ENCODE measurements at regions not wholly inside any gene's neighbourhood (a gene's known extent, or its start where the extent isn't known, plus 50 kb on each side); places are given as distances from the start of the nearest gene placed in this dataset.
"Not testable (repeated sequence)": the region's sequence is repeated elsewhere in the genome, so short reads cannot be mapped to it uniquely, and the experiment has no call there.

DNA sequence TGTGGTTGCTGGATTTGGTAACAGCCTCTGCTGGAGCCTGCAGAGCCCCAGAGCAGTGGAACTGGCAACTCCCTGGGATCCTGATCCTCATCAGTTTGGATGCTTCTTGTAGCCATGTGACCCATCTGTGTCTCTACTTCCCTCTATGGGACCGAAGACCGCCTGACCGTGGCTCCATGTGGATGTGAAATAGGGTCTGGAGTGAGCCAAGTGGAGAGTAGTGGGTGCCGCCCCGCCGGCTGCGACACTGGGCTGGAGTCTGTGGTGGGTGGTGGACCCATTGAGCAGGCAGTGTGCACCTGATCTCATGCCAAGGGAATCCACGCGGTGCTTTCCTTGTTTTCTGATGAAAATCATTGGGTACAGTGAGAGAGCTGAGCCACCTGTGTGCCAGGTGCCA lies 543.2 kb upstream of the B3GAT1 start:
- Histone ChIP-seq H3K9me3 (ENCODE audit: control insufficient read depth, low read depth, low read length) (no peaks in the 10 kb centered on the region), H3K4ac (ENCODE audit: low read depth, low read length) (no peak overlapping the region), H4K20me1 (ENCODE audit: control insufficient read depth, insufficient read depth, insufficient read length) (no peaks in the 10 kb centered on the region), H2BK12ac (ENCODE audit: insufficient read length, low read depth, low read length) (no peak overlapping the region), H3K9ac (ENCODE audit: extremely low read depth, insufficient read length, low read length) (no peak overlapping the region), H3K56ac (ENCODE audit: insufficient read length, low read depth, low read length) (no peak overlapping the region), H3K4me1 (ENCODE audit: insufficient read depth, low read length) (peaks cover 9% of the 10 kb centered on the region), H3K14ac (ENCODE audit: insufficient read depth, low read length) (no peak overlapping the region; the same call in 1 of the 2 replicates), H3T11ph (ENCODE audit: low read length) (no peak overlapping the region), H3K79me1 (ENCODE audit: insufficient read depth, low read depth, low read length, poor library complexity, severe bottlenecking) (no peaks in the 10 kb centered on the region), H3K27ac (ENCODE audit: insufficient read length, low read depth, low read length) (no peak overlapping the region), H2AFZ (ENCODE audit: low read length) (no peak overlapping the region), H3K79me2 (ENCODE audit: insufficient read depth, low read length) (no peaks in the 10 kb centered on the region), H2BK15ac (ENCODE audit: low read depth, low read length) (no peak overlapping the region), H4K91ac (ENCODE audit: insufficient read length, low read depth, low read length) (no peak overlapping the region), H4K5ac (ENCODE audit: insufficient read length, low read depth, low read length) (no peak overlapping the region), H3K23ac (ENCODE audit: insufficient read length, low read depth, low read length) (no peak overlapping the region), H2BK120ac (ENCODE audit: low read depth, low read length, poor library complexity, severe bottlenecking) (no peak overlapping the region), H4K8ac (replicated peaks; ENCODE audit: insufficient read length, low read depth, low read length) (no peak overlapping the region), H3K4me2 (ENCODE audit: insufficient read depth, insufficient read length, low read length) (no peak overlapping the region), H2AK5ac (ENCODE audit: insufficient read length, low read length) (no peak overlapping the region), H3K23me2 (ENCODE audit: insufficient read length, low read depth, low read length, poor library complexity, severe bottlenecking) (no peaks in the 10 kb centered on the region), H2BK20ac (ENCODE audit: low read depth, low read length, poor library complexity, severe bottlenecking) (no peak overlapping the region), H3K27me3 (ENCODE audit: insufficient read depth, low read length) (no peaks in the 10 kb centered on the region), H2BK5ac (ENCODE audit: insufficient read length, low read length) (no peak overlapping the region), H3K18ac (ENCODE audit: insufficient read length, low read depth, low read length) (no peak overlapping the region)
- H3K27ac Mint-ChIP-seq, result no peak overlapping the region
- peaks cover 8% of the 10 kb centered on the region for H3K27me3 Mint-ChIP-seq (ENCODE audit: low read depth)
- H3K4me3 Mint-ChIP-seq, result no peak overlapping the region; a peak in 1 of 5 replicates
- TF ChIP-seq, protein P1, sequence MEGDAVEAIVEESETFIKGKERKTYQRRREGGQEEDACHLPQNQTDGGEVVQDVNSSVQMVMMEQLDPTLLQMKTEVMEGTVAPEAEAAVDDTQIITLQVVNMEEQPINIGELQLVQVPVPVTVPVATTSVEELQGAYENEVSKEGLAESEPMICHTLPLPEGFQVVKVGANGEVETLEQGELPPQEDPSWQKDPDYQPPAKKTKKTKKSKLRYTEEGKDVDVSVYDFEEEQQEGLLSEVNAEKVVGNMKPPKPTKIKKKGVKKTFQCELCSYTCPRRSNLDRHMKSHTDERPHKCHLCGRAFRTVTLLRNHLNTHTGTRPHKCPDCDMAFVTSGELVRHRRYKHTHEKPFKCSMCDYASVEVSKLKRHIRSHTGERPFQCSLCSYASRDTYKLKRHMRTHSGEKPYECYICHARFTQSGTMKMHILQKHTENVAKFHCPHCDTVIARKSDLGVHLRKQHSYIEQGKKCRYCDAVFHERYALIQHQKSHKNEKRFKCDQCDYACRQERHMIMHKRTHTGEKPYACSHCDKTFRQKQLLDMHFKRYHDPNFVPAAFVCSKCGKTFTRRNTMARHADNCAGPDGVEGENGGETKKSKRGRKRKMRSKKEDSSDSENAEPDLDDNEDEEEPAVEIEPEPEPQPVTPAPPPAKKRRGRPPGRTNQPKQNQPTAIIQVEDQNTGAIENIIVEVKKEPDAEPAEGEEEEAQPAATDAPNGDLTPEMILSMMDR (conservative IDR thresholded peaks at IDR 0.05), result no peak
- DNase-seq, result no peak
- H3K9me3 Mint-ChIP-seq, result no peaks in the 10 kb centered on the region
- H3K36me3 Mint-ChIP-seq (ENCODE audit: insufficient read depth in 1 of 3, low read depth in 3 of 3), result no peaks in the 10 kb centered on the region
- WGBS (ENCODE audit: extremely low coverage, insufficient read length, low lambda C conversion rate), result no CpG with 5 or more reads among the region's 9 CpGs
- peaks cover 16 to 18% of the 10 kb centered on the region in 2 experiments for H3K4me1 Mint-ChIP-seq

DNA sequence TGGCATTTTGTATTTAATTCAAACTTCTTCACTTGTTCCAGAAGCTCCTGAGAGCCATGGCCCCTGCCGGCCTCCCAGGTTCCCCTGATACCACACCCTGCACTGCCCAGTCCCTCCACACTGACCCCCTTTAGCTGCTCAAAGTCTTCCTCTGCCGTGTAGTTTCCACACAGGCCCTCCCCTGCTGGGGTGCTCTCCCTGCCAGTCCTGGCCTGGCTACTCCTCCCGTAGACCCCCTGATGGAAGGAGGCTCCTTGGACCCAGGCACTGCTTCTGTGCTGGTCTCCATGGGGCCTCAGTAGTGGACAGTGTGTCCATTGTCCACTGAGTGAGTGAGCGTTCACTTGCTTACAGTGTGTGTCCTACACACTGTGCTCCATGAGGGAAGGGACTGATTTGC lies 542.4 kb upstream of the B3GAT1 start:
- not testable (repeated sequence) for H2BK12ac ChIP-seq (ENCODE audit: insufficient read length, low read depth, low read length); H4K20me1 ChIP-seq (ENCODE audit: control insufficient read depth, insufficient read depth, insufficient read length); H3K27ac ChIP-seq (ENCODE audit: insufficient read length, low read depth, low read length); H4K91ac ChIP-seq (ENCODE audit: insufficient read length, low read depth, low read length); H3K4me1 ChIP-seq (ENCODE audit: insufficient read depth, low read length); H3K4me3 Mint-ChIP-seq; H3K9ac ChIP-seq (ENCODE audit: extremely low read depth, insufficient read length, low read length); H3K4ac ChIP-seq (ENCODE audit: low read depth, low read length); H3K56ac ChIP-seq (ENCODE audit: insufficient read length, low read depth, low read length); H4K8ac ChIP-seq (replicated peaks; ENCODE audit: insufficient read length, low read depth, low read length); H3K18ac ChIP-seq (ENCODE audit: insufficient read length, low read depth, low read length); H3K27me3 Mint-ChIP-seq (ENCODE audit: low read depth); H3K79me1 ChIP-seq (ENCODE audit: insufficient read depth, low read depth, low read length, poor library complexity, severe bottlenecking); H3K23ac ChIP-seq (ENCODE audit: insufficient read length, low read depth, low read length); H2AK5ac ChIP-seq (ENCODE audit: insufficient read length, low read length); H2BK5ac ChIP-seq (ENCODE audit: insufficient read length, low read length); H3K14ac ChIP-seq (ENCODE audit: insufficient read depth, low read length); H2BK20ac ChIP-seq (ENCODE audit: low read depth, low read length, poor library complexity, severe bottlenecking); H2BK120ac ChIP-seq (ENCODE audit: low read depth, low read length, poor library complexity, severe bottlenecking); H2BK15ac ChIP-seq (ENCODE audit: low read depth, low read length); H3K9me3 ChIP-seq (ENCODE audit: control insufficient read depth, low read depth, low read length); DNase-seq; H3K27ac Mint-ChIP-seq; H3K27me3 ChIP-seq (ENCODE audit: insufficient read depth, low read length); H3K4me2 ChIP-seq (ENCODE audit: insufficient read depth, insufficient read length, low read length); H4K5ac ChIP-seq (ENCODE audit: insufficient read length, low read depth, low read length); H3K79me2 ChIP-seq (ENCODE audit: insufficient read depth, low read length); H2AFZ ChIP-seq (ENCODE audit: low read length); H3K23me2 ChIP-seq (ENCODE audit: insufficient read length, low read depth, low read length, poor library complexity, severe bottlenecking); H3T11ph ChIP-seq (ENCODE audit: low read length); H3K36me3 Mint-ChIP-seq (ENCODE audit: insufficient read depth in 1 of 3, low read depth in 3 of 3); H3K9me3 Mint-ChIP-seq
- H3K4me1 Mint-ChIP-seq, result peaks cover 16 to 20% of the 10 kb centered on the region in 2 experiments
- no CpG with 5 or more reads among the region's 4 CpGs for WGBS (ENCODE audit: extremely low coverage, insufficient read length, low lambda C conversion rate)
